DMS79 treated with DMSO at 0.1 percent for 48 hours (cell line): ENCODE measurements at regions not wholly inside any gene's neighbourhood (a gene's known extent, or its start where the extent isn't known, plus 50 kb on each side); places are given as distances from the start of the nearest gene placed in this dataset.

Experiments
- DNase-seq: peaks from one replicate; lab custom pipeline; 2025; lab: John Stamatoyannopoulos, UW

- no peak for DNase-seq
Observed at GRCh38 chr10:60466267-60467201, 76.9 kb upstream of the ANK3 start.

DNA sequence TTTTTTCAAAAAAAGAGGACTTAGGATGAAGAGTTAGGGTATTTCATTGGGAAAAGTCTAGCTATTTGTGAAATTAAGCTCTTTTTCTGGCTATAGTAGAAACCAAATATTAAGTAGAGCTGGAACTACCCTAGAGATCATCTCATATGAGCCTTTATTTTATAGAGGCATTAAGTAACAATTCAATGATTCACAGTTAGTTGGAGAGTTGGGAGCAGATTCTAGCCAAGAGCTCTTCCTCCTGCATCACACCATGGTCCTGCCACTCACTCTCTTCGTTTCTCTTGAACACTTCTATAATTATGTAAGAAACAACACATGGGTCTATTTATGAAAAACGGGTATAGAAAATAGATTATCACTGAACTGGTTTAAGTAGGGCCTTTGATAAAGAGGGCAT is 76.1 kb upstream of the ANK3 start:
- no peak for DNase-seq

GRCh38 chr10:60464659-60465058 is 75.0 kb upstream of the ANK3 start:
- no peak for DNase-seq

- DNase-seq: no peak
Observed at GRCh38 chr10:60463746-60464145, 74.1 kb upstream of the ANK3 start.

- no peak for DNase-seq
Observed at GRCh38 chr10:60461688-60462087, 72.0 kb upstream of the ANK3 start.

DNA sequence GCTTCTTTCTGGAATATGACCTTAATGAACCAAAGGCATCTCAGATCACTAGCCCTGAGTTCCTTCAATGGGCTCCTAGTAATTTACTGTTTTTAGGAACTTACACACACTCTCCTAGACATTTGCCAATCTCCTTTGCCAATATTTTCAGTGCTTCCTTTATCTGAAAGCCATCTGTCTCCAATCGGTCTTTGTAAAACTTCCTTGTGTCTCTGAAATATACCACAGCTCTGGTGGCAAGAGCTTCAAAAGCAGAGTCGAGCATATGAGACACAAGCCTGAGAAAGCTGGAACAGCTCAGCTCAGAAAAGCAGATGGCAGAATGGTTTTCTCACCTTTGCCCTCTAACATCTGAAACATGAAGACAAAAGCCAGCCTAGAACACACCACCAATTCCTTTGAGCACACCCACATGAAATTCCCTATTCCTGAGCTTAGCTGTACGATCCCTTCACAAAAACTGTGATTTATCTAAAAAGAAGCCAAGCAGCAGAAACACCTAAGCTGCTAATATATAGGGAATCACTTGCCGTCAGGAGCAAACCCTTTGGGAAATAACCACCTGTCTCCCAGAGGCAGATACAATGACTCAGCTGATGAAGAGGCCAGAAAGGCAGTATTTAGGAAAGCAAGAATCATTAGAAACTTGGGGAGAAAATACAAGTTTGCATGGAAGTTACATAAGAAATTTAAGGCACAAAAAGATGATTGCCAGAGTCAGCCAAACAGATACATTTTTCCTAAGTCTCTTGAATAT is 70.2 kb upstream of the ANK3 start:
- DNase-seq: no peak

DNA sequence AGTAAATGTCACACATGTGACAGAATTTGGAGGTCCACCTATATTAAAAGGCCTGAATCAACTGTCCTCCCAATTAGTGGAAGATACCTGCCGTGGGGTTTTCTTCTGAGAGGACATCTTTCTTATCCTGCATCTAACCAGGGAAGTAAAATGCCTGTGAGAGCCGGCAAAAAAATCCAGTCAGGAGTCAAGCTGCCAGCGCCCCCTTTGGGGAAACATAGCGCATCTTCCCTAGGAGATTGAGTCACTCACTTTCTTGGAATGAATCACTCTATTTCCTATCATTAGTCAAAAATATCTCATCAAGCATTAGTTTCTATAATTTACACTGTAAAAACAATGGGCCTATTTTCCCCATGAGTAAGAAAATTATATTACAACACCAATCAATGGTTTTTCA is 66.4 kb upstream of the ANK3 start:
- DNase-seq: no peak

DNA sequence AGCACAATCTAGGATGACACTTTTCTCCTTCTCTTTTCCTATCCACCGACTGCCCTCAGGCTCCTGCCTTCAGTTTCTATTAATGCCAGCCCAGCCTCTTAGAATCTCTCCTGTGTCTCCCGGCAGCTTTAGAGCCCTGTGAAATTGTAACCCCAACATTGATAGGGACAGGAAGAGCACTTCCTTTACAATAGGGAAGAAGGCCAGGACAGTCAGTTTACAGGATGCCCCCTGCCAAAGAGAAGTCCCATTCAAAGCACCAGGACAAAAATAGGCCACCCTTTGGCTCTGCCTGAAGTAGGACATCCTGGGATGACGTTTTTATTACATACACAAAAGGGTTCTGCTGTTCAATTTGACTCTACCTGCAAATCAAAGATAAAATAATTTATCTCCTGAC is 64.7 kb upstream of the ANK3 start:
- no peak for DNase-seq

DNA sequence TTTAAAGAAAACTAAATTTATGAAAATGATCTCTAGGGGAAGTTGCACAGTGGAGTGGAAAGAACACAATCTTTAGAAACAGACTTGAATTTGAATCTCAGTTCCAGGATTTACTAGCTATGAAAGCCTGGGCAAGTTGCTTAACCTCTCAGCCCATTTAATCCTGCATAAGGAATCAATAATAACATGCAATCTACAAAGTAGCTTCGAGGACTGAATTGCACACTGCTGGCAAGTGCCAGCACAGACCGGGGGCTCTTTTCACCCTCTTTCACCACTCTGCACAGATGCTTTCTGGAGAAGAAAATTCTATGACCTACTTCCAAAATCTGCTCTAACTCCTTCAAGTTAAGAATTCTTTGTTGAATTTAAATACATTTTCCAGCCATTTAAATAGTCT is 63.4 kb upstream of the ANK3 start:
- DNase-seq: no peak

DNA sequence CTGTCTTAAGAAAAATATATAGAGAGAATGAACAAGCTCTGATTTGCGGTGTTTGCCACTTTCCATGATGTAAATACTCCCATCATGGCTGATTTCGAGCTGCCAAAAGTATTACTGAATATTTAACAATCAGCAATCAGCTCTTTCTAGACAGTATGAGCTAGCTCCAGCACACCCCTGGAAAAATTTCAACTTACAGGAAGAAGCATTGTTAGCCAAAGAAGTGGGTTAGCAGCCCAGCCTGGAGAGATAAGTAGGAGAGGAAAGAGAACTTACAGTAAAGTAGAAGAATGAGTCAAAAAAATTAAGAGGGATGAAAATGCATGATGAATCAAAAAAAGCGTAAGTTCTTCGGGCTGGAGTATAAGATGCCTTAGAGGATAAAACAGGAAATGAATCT is 60.6 kb upstream of the ANK3 start:
- DNase-seq: no peak

GRCh38 chr10:60448246-60448645 is 58.6 kb upstream of the ANK3 start:
- DNase-seq: no peak

GRCh38 chr10:60446851-60447250 is 57.2 kb upstream of the ANK3 start:
- DNase-seq: no peak

- DNase-seq: no peak
Observed at GRCh38 chr10:60446070-60446833, 56.6 kb upstream of the ANK3 start.

- DNase-seq: no peak
Observed at GRCh38 chr10:60444494-60445064, 54.9 kb upstream of the ANK3 start.

DNA sequence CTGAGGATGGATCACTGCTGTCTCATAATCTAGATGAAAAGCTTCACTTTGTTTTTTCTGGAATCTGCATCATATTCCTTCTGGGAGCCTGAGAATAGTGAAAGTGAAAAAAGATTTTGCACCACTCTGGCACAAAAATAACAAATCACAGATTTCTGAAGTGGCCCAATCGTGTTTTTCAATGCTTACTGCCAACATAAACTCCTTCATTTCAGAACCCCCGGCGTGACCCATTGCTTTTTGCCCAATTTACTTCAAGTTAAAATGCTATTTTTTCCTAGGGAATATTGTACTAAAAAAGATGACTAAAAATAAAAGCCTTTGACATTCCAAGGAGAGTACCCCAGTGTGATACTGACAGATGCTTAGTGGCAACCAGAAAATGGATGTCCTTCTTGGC is 53.7 kb upstream of the ANK3 start:
- DNase-seq: no peak

DNA sequence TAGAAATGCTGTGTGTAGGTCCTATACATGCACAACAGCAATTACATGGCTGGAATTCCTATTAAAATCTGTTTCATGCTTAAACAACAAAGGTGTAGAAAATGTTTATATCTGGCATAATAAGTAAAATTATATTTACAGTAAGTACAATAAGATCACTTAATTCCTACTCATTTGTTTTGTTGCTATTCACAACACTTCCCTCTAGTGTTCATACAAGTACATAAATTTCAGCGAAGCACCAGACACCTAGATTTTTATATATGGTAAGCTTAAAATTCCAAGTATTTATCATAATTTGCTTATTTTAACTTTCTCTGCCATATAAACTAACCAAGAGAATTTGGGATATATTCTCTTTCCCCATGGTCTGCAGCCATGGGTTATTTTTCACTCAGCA is 51.8 kb upstream of the ANK3 start:
- DNase-seq: no peak

- no peak for DNase-seq
Observed at GRCh38 chr10:60439641-60440040, 50.0 kb upstream of the ANK3 start.
